Nephron progenitor cell (in vitro differentiated cells): ENCODE measurements at regions not wholly inside any gene's neighbourhood (a gene's known extent, or its start where the extent isn't known, plus 50 kb on each side); places are given as distances from the start of the nearest gene placed in this dataset.
A peak's percentile ranks its signal among the peaks of the same experiment; 100 is the strongest.

Experiments
- DNase-seq: peaks from one replicate; pipeline ENCODE4 v3.0.0; 2021
- H3K27ac Mint-ChIP-seq: 2 replicates; pipeline ENCODE4 v1.8.0; 2021; ENCODE audit warnings: mild to moderate bottlenecking, moderate library complexity, mixed read lengths
- H3K27me3 Mint-ChIP-seq: 2 replicates; pipeline ENCODE4 v1.8.0; 2021; ENCODE audit warnings: mild to moderate bottlenecking, low read depth, mixed read lengths; ENCODE audit not compliant: poor library complexity
- H3K36me3 Mint-ChIP-seq: 2 replicates; pipeline ENCODE4 v1.8.0; 2021; ENCODE audit warnings: low read depth, mixed read lengths
- H3K4me1 Mint-ChIP-seq: 2 replicates; pipeline ENCODE4 v1.8.0; 2021; ENCODE audit warnings: mixed read lengths
- H3K4me3 Mint-ChIP-seq: 2 replicates; pipeline ENCODE4 v1.8.0; 2021; ENCODE audit warnings: mild to moderate bottlenecking, moderate library complexity, mixed read lengths
- H3K9me3 Mint-ChIP-seq: 2 replicates; pipeline ENCODE4 v1.8.0; 2021; ENCODE audit warnings: mild to moderate bottlenecking, moderate library complexity, mixed read lengths
- TF ChIP-seq, protein P1 (sequence below): fragments of 200-600 bp; sonication (generic); IDR thresholded peaks from 2 replicates; pipeline ENCODE4 v1.5.0; 2021; ENCODE audit warnings: antibody characterized with exemption

DNA sequence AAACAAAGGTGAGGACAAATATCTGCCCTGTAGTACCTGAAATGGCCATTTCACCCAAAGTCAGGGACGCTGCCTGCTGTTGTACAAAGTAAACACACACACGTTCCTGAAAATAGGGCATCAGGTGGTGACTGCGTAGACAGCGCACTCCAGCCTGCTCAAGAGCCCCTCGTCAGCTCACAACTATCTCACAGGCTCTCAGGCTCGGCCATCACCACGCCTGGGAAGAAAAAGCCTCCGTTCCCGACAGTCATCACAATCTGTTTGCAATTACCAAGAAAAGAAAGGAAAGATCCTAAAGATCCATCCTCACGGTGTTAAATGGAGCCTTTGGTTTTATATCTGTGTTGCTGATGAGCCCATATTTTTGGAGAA, 230.2 kb downstream of the ZNF516 start:
- Mint-ChIP-seq H3K36me3 (no peaks in the 10 kb centered on the region), H3K4me1 (peaks cover 56% of the 10 kb centered on the region), H3K27me3 (peaks cover 15% of the 10 kb centered on the region), H3K4me3 (no peak overlapping the region), H3K27ac (peak overlapping the region; percentile 39), H3K9me3 (no peaks in the 10 kb centered on the region)
- DNase-seq = no peak
- TF ChIP-seq, protein P1, sequence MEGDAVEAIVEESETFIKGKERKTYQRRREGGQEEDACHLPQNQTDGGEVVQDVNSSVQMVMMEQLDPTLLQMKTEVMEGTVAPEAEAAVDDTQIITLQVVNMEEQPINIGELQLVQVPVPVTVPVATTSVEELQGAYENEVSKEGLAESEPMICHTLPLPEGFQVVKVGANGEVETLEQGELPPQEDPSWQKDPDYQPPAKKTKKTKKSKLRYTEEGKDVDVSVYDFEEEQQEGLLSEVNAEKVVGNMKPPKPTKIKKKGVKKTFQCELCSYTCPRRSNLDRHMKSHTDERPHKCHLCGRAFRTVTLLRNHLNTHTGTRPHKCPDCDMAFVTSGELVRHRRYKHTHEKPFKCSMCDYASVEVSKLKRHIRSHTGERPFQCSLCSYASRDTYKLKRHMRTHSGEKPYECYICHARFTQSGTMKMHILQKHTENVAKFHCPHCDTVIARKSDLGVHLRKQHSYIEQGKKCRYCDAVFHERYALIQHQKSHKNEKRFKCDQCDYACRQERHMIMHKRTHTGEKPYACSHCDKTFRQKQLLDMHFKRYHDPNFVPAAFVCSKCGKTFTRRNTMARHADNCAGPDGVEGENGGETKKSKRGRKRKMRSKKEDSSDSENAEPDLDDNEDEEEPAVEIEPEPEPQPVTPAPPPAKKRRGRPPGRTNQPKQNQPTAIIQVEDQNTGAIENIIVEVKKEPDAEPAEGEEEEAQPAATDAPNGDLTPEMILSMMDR = no peak

DNA sequence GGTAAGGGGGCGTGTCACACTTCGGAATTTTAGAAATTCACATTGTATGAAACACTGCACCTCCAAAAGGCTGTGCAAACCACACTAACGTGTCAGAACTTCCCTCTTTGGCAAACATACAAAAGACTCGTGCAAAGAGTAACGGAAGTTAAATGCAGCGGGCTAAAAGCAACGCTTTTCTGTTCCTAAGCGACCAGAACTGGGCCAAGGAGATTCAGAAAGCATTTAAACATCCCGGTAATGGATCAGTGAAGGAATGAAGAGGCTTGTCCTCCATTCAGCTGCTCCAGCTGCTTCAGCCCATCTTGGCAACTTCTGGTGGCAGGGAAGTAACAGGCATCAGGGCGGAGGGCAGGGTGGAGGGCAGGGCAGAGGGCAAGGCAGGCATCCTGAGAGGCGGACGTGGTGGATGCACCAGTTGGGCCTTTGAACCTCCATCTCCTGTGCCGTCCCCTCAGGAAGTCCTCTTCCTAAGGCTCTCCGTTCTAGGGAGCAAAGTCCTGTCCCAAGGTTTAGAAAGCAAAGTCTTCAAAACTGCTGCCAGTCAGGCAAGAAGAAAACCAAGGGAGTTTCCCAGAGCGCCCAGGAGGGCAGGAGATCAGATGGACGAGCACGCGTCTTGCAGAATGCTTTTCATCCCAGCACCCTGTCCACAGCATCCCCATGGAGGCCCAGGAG, 230.7 kb downstream of the ZNF516 start:
- H3K27ac Mint-ChIP-seq = no peak overlapping the region
- H3K9me3 Mint-ChIP-seq = no peaks in the 10 kb centered on the region
- no peak for DNase-seq
- H3K27me3 Mint-ChIP-seq = peaks cover 15% of the 10 kb centered on the region
- H3K4me3 Mint-ChIP-seq = no peak overlapping the region
- H3K4me1 Mint-ChIP-seq = peaks cover 61% of the 10 kb centered on the region
- TF ChIP-seq, protein P1 = no peak
- no peaks in the 10 kb centered on the region for H3K36me3 Mint-ChIP-seq

DNA sequence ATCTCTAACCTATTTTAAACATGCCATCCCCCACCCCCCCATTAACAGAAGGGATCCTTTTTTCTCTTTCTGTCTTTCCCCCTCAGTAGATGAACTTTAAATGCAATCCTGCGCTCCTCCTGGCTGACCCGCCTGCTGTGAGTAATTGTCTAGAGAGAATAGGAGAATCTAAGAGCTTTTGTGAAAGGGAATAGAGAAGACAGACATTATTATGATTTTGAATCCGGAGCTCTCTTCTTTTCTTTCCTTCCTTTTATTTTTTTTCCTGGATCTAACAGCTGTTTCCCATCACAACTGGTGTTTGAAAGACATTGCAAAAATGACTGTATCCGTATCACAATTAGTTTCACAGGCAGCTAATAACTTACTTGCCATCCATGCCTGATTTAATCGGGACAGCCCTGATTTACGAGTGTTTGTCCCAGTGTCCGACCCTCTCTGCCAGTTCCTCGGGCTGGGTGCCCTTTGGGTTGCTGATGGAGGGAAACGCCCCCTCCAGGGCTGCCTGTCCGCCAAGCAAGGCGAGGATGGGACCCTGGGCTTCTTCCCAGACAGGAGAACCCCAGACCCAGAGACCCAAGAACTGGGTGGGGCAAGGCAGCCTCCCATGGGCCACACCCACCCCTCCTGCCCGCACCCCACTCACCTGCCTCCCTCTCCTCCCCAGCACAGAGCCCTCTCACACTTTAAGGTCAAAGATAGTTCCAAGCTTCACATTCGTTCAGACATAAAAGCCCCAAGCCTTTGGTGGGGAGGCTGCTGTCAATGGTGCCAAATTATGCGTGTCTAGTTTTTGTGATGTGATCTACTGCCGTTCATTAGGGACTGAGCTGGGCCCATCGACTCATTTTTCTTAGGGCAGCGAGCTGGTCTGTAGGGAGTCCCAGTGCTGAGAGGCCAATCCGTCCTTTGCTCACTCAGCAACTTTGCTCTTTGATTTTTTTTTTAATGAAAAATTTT, 231.7 kb downstream of the ZNF516 start:
- H3K36me3 Mint-ChIP-seq = no peaks in the 10 kb centered on the region
- H3K9me3 Mint-ChIP-seq = no peaks in the 10 kb centered on the region
- H3K4me1 Mint-ChIP-seq = peaks cover 71% of the 10 kb centered on the region
- TF ChIP-seq, protein P1 = no peak
- H3K27me3 Mint-ChIP-seq = peaks cover 15% of the 10 kb centered on the region
- no peak overlapping the region for H3K4me3 Mint-ChIP-seq
- no peak for DNase-seq
- H3K27ac Mint-ChIP-seq = peak overlapping the region; percentile 1

DNA sequence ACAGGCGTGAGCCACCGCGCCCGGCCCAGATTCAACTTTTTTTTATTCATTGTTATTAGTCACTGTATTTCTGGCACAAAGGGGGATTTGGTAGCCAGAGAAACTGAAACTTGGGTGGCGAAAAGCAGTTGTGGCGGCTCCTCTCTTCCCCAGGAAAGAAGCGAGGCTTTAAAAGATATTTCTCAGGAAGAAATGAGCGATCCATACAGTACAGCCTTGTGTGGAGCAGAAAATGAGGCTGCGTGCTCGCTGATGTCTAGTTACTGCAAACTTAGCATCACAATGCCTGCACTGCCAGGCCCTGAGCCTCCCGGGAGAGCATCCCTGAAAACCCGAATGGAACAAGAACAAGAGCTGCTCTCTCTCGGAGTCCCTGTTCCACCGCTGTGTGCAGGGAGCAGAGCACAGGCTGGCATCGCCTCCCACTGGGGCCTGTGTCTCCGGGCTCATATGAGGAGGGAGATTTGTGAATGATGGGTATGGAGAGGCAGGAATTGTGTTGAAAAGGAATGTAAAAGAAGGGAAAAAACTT, 234.0 kb downstream of the ZNF516 start:
- Mint-ChIP-seq H3K27ac (peak overlapping the region; percentile 67), H3K27me3 (peaks cover 15% of the 10 kb centered on the region), H3K4me1 (peaks cover 81% of the 10 kb centered on the region), H3K36me3 (no peaks in the 10 kb centered on the region), H3K9me3 (no peaks in the 10 kb centered on the region), H3K4me3 (peak overlapping the region; percentile 35)
- TF ChIP-seq, protein P1 = no peak
- no peak for DNase-seq

DNA sequence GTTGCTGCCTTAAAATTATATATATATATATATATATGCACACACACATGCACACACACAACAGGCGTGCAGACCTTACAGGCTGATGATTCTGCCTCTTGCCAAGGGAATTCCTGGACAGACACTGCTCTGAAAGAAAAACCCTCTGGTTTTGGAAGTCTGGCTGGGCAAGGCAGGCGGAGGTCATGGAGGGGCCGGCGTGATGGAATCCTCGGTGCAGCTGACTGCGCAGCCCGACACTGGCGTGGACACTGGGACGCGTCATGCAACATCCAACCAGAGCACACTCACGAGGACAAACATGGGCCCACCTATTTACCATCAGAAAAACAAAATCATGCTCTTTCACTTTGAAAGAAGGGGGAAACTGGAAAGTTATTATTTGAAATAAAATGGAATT, 235.3 kb downstream of the ZNF516 start:
- TF ChIP-seq, protein P1 = no peak
- H3K27ac Mint-ChIP-seq = no peak overlapping the region
- H3K27me3 Mint-ChIP-seq = peaks cover 15% of the 10 kb centered on the region
- no peaks in the 10 kb centered on the region for H3K9me3 Mint-ChIP-seq
- no peak overlapping the region for H3K4me3 Mint-ChIP-seq
- DNase-seq = no peak
- peaks cover 68% of the 10 kb centered on the region for H3K4me1 Mint-ChIP-seq
- H3K36me3 Mint-ChIP-seq = no peaks in the 10 kb centered on the region
